GM12873 (cell line): ENCODE measurements at regions not wholly inside any gene's neighbourhood (a gene's known extent, or its start where the extent isn't known, plus 50 kb on each side); places are given as distances from the start of the nearest gene placed in this dataset.

ENCODE experiments used
- TF ChIP-seq, protein P1 (sequence below): IDR thresholded peaks from 2 replicates; pipeline ENCODE4 v1.5.1; 2012; ENCODE audit warnings: low read depth, mild to moderate bottlenecking, moderate library complexity, low read length, control low read depth; ENCODE audit not compliant: insufficient read depth; ENCODE audit errors: missing control alignments

DNA sequence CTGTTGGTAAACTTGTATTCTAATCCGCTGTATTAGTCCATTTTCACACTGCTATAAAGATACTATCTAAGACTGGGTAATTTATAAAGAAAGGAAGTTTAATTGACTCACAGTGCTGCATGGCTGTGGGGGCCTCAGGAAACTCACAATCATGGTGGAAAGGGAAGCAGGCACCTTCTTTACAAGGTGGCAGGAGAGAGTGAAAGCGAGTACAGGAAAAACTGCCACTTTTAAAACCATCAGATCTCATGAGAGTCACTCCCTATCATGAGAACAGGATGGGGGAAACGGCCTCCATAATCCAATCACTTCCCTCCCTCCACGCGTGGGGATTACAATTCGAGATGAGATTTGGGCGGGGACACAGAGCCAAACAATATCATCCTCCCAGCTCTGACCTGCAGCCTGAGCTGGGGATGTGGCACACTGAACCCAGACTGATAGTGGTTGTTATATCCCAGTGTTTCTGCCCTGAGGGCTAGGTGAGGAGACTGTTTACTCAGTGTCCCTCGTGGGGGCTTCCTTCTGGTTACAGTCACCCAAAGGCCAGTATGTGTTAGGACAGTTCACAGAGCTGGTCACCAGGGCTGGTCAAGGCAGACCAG is 488.3 kb downstream of the KDM4C start:
- TF ChIP-seq, protein P1, sequence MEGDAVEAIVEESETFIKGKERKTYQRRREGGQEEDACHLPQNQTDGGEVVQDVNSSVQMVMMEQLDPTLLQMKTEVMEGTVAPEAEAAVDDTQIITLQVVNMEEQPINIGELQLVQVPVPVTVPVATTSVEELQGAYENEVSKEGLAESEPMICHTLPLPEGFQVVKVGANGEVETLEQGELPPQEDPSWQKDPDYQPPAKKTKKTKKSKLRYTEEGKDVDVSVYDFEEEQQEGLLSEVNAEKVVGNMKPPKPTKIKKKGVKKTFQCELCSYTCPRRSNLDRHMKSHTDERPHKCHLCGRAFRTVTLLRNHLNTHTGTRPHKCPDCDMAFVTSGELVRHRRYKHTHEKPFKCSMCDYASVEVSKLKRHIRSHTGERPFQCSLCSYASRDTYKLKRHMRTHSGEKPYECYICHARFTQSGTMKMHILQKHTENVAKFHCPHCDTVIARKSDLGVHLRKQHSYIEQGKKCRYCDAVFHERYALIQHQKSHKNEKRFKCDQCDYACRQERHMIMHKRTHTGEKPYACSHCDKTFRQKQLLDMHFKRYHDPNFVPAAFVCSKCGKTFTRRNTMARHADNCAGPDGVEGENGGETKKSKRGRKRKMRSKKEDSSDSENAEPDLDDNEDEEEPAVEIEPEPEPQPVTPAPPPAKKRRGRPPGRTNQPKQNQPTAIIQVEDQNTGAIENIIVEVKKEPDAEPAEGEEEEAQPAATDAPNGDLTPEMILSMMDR, result no peak

DNA sequence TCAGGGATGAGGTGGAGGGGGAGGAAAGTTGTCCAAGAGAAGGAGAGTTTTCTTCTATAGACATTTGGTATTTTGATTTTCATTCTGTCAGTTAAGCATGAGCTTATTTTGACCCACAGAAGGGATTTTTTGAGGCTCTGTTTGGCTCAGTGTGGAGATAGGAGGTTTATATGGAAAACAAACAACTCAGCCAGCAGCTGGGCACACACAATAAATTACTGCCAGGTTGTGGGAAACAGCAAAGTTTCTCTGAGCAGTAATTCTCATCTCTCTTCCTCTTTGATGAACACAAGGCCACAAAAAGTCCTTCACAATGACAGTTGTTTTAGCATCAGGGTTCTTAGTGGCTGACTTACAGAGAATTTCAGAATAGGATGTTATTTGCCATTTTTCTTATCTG is 486.1 kb downstream of the KDM4C start:
- TF ChIP-seq, protein P1, result no peak

DNA sequence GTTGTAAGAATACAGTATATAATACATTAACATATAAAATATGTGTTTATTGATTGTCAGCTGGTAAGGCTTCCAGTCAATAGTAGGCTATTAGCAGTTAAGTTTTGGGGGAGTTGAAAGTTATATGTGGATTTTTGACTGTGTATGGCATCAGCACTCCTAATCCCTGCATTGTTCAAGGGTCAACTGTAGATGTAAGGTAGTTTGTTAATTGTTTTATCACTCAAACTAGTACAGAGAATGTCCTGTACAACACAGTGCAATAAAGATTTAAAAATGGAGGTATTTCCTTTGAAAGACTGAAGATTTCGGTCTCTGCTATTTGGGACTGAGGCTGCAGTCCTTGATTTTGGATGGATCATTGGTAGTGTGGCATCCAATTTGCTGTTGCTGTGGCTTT is 484.4 kb downstream of the KDM4C start:
- TF ChIP-seq, protein P1, result no peak

DNA sequence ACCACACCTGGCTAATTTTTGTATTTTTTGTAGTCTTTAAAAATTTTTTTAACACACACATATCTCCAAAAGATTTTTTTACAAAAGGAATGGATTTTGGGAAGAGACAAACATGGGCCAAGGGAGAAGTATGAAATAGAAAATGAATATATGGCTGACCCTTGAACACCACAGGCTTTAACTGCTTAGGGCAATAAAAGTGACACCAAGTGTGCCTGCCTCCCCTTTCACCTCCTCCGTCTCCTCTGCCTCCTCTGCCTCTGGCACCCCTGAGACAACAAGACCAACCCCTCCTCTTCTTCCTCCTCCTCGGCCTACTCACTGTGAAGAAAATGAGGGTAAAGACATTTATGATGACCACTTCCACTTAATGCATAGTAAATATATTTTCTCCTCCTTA is 483.9 kb downstream of the KDM4C start:
- TF ChIP-seq, protein P1, result no peak

DNA sequence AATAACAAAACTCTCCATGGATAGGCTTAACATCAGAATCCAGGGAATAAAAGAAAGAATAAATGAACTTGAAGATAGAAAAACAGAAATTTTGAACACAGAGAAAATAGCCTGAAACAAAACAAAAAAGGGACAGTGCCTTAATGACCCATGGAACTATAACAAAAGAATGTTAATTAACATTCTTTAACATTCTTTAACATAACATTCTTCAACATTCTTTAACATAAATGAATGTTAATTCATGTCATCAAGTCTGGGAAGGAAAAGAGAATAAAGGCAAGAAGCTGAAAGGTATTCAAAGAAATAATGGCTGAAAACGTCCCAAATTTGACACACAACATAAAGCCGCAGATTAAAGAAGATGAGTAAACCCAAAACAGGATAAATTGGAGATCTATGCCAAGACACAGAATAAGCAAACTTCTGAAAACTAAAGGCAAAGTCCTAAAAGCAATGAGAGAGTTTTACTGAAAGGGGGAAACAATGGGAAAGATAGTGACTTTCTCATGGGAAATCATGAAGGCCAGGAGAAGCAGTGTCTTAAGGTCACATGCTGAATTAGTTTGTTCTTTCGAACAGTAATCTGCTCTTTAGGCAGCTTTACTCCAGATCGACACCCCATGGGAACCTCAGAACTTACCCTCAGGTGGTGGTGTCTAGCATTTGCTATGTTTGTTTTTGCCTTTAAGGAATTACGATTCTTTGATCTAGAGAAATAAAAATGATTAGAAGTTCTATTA is 483.0 kb downstream of the KDM4C start:
- TF ChIP-seq, protein P1, result no peak

DNA sequence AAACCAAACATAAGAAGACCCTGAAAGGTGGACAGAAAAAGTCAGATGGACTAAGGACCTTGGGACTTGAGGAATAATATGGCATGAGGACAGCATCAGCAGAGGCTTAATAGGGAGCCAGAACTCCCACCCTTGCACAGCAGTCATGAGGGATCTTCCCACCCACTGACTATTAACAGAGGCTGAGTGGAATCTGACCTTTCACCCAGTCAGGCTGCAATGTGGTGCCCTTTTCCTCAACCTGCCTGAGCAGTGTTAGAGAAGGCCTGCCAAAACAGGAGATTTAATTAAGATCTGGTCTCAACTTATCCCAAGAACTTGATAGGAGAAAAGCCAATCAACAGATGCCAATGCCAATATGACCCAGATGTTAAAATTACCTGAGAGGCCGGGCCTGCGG is 481.9 kb downstream of the KDM4C start:
- TF ChIP-seq, protein P1, result no peak

DNA sequence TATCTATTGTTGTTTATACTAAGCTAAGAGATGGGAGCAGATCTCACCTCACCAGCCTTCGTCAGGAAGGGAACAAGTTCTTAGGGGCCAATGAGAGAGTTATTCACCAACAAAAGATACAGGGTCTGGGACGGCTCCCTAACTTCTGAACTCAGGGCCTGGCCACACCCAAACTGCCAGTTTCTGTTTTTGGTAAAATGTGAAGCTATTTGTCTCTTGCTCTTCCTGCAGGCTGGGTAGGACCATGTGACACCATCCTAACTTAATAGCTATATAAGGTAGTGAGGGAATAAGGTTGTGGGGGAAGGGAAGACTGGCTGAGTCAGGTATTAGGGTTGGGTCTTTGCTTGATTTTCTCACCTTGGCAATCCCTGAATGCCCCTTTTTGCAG is 480.5 kb downstream of the KDM4C start:
- TF ChIP-seq, protein P1, result no peak
